Esophagus squamous epithelium (tissue), 4 donors: ENCODE measurements at regions not wholly inside any gene's neighbourhood (a gene's known extent, or its start where the extent isn't known, plus 50 kb on each side); places are given as distances from the start of the nearest gene placed in this dataset.

Experiments used
- CTCF ChIP-seq, 6 experiments: fragments of 450-650 bp in 4 of 6; fragments of 200-600 bp in 2 of 6; sonication (generic) in 2 of 6; IDR thresholded peaks; one replicate each; pipeline ENCODE4 v1.5.1; 2016 to 2019; ENCODE audit warnings: antibody characterized with exemption in 6 of 6, mild to moderate bottlenecking in 4 of 6, moderate library complexity in 4 of 6
- POLR2A ChIP-seq, 4 donors: fragments of 450-650 bp; IDR thresholded peaks; one replicate each; pipeline ENCODE4 v1.6.1; 2017; ENCODE audit warnings: antibody characterized with exemption in 4 of 4, mild to moderate bottlenecking in 4 of 4, moderate library complexity in 3 of 4

- TF ChIP-seq CTCF (IDR thresholded peaks at IDR 0.05) (no peak), POLR2A (IDR thresholded peaks at IDR 0.05) (no peak)
These were observed 185.5 kb downstream of the CTTN start for GRCh38 chr11:70583781-70584218.
